SK-N-MC (cell line): ENCODE measurements at regions not wholly inside any gene's neighbourhood (a gene's known extent, or its start where the extent isn't known, plus 50 kb on each side); places are given as distances from the start of the nearest gene placed in this dataset.

Experiments
- DNase-seq: peaks from one replicate; pipeline ENCODE4 v3.0.0-alpha.2; 2011; ENCODE audit warnings: low read depth, low spot score
- H3K27ac ChIP-seq: fragments of 200-600 bp; sonication (generic); 2 replicates; pipeline ENCODE4 v1.5.1; 2016; ENCODE audit warnings: mixed run types
- H3K36me3 ChIP-seq: fragments of 200-600 bp; sonication (generic); 2 replicates; pipeline ENCODE4 v1.6.1; 2017; ENCODE audit warnings: antibody characterized with exemption, low read length, mixed read lengths; ENCODE audit not compliant: insufficient read depth
- H3K4me3 ChIP-seq: fragments of 200-600 bp; sonication (generic); 2 replicates; pipeline ENCODE4 v1.5.1; 2016
- H3K9ac ChIP-seq: fragments of 200-600 bp; sonication (generic); 2 replicates; pipeline ENCODE4 v1.8.0; 2017; ENCODE audit warnings: mixed run types, mixed read lengths; ENCODE audit not compliant: insufficient read length
- H3K9me3 ChIP-seq: fragments of 200-600 bp; sonication (generic); 2 replicates; pipeline ENCODE4 v1.6.1; 2017; ENCODE audit warnings: low read depth, mild to moderate bottlenecking, antibody characterized with exemption, low read length, moderate library complexity, mixed read lengths
- EZH2 ChIP-seq: fragments of 200-600 bp; sonication (generic); IDR thresholded peaks from one replicate; pipeline ENCODE4 v1.6.1; 2017; ENCODE audit warnings: antibody characterized with exemption
- FOXP2 ChIP-seq: optimal IDR thresholded peaks from 2 replicates; pipeline ENCODE3; 2011; ENCODE audit warnings: mild to moderate bottlenecking, moderate library complexity; ENCODE audit not compliant: insufficient read depth; ENCODE audit errors: extremely low read length, control extremely low read depth
- POLR2AphosphoS5 ChIP-seq: IDR thresholded peaks from 2 replicates; pipeline ENCODE4 v1.6.1; 2012; ENCODE audit warnings: mild to moderate bottlenecking, low read depth, low read length, borderline replicate concordance

DNA sequence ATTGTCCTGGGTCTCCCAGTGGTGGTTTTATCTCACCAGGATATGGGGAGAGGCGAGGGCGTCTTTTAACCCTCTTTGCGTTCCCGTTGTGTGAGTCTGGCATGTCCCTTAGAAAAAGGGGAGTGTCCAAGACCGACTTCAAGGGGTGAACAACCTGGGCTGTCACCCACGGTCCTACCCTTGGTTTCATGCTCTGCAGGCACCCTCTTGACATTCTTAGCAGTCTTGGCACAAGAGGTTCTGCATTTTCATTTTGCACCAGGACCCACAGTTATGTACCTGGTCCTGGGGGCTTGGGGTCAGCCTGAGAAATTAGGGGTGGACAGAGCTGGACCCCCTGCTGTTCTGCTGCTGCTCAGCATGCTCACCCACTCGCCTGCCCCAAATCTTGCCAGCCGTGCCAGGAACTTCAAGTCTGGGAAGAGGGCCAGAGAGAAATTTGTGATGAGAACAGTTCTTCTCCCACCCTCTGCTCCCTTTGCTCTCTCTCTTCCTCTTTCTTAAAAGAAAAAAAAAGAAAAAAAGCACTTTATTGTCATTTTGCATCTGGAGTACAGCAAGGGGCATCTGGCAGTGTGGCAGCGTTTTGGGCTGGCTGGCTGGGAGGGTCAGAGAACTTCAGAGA is 471.2 kb downstream of the MIAT start:
- no peak overlapping the region for H3K9ac ChIP-seq
- DNase-seq: no peak
- TF ChIP-seq EZH2 (no peak), POLR2AphosphoS5 (no peak), FOXP2 (no peak)
- H3K9me3 ChIP-seq: no peaks in the 10 kb centered on the region
- H3K36me3 ChIP-seq: no peaks in the 10 kb centered on the region
- no peak overlapping the region for H3K27ac ChIP-seq
- H3K4me3 ChIP-seq: no peak overlapping the region

DNA sequence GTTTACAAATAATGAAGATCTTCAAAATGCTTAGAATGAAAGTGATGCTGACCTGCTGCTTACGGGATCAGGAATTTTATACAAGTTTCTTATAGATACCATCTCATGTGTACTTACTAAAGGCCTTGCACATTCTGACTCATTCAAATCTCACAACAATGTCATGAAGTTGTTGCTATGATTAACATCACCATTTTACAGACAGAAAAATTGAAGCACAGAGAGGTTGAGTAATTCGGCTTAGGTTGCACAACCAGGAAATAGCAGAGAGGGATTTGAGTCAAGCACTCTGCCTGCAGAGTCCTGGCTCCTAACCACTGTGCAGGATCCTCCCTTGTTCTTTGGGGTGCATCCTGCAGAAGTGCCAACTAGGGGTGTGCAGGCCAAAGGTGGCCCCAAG is 471.9 kb downstream of the MIAT start:
- no peak for TF ChIP-seq FOXP2
- no peak for TF ChIP-seq POLR2AphosphoS5
- TF ChIP-seq EZH2: no peak
- Histone ChIP-seq H3K4me3 (no peak overlapping the region), H3K36me3 (no peaks in the 10 kb centered on the region), H3K9me3 (no peaks in the 10 kb centered on the region), H3K9ac (no peak overlapping the region), H3K27ac (no peak overlapping the region)
- no peak for DNase-seq

DNA sequence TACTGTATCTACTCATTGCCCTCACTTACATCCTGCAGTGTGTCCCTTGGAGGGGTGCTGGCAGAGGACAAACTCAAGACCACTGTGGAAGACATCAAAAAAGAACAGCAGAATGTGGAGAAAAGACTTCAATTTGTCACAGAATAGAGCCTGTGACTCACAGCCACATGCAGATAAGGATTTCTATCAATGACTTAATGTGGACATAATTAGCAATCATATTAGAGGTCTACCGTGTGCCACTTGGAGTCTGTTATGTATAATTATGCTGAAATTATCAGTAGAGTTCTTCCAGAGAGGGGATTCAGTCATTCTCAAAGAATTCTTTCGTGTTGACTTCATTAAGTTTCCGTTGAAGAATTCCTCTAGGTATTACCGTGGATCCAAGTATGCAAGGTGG is 473.5 kb downstream of the MIAT start:
- H3K27ac ChIP-seq: no peak overlapping the region
- H3K4me3 ChIP-seq: no peak overlapping the region
- no peak for DNase-seq
- no peak for TF ChIP-seq FOXP2
- TF ChIP-seq POLR2AphosphoS5: no peak
- TF ChIP-seq EZH2: no peak
- H3K36me3 ChIP-seq: no peaks in the 10 kb centered on the region
- no peaks in the 10 kb centered on the region for H3K9me3 ChIP-seq
- no peak overlapping the region for H3K9ac ChIP-seq

DNA sequence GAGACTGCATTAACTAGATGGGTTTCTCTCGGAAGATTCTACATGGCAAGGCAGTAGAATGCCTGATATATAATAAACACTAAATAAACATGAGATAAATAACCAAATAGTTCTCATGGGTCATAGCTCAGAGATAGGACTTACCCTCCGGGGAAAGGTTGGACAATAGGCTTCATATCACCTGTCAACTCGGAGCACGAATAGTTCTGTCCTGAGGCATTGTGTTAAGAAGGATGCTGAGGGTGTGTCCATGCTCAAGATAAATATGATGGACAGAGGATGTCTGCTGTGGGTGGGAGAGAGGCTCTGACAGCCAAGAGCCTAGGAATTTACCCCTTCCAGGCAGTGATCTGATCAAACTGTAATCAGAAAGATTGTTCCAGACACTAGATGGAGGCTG is 474.0 kb downstream of the MIAT start:
- no peak overlapping the region for H3K27ac ChIP-seq
- no peak overlapping the region for H3K4me3 ChIP-seq
- no peaks in the 10 kb centered on the region for H3K9me3 ChIP-seq
- no peak for DNase-seq
- H3K36me3 ChIP-seq: no peaks in the 10 kb centered on the region
- TF ChIP-seq POLR2AphosphoS5 (no peak), EZH2 (no peak), FOXP2 (no peak)
- no peak overlapping the region for H3K9ac ChIP-seq

DNA sequence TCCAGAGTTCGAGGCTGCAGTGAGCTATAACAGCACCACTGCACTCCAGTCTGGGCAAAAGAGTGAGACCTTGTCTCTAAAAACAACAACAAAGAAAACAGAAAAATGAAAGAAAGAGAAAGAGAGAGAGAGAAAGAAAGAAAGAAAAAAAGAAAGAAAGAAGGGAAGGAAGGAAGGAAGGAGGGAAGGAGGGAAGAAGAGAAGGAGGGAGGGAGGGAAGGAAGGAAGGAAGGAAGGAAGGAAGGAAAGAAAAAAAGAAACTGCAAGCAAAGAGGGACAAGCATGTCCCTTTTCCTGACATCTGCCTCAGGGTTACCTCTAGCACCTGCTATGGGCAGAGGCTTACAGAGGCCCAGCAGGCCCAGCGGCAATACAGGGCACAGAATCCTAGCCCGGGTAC is 475.0 kb downstream of the MIAT start:
- TF ChIP-seq POLR2AphosphoS5 (no peak), EZH2 (no peak), FOXP2 (no peak)
- no peak overlapping the region for H3K9ac ChIP-seq
- no peaks in the 10 kb centered on the region for H3K9me3 ChIP-seq
- H3K27ac ChIP-seq: no peak overlapping the region
- no peaks in the 10 kb centered on the region for H3K36me3 ChIP-seq
- H3K4me3 ChIP-seq: no peak overlapping the region
- no peak for DNase-seq

DNA sequence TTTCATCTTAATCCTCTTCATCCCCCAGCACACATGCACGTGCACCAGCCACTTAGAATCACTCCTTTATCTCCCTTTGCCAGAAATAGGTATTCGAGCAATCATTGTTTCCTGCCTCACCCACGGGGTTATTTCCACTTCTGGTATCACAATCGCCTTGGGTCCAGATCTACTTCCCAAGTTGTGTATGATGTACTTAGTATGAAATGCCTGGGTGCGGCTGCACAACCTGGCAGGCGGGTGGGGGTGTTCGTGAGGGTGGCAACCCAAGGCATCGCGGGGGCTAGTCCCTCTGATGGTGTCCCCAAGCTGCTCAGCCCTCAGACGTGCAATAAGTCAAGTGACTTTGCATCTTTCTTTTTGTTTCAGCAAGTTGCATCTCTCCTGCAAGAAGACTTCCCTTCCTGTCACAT is 475.6 kb downstream of the MIAT start:
- Histone ChIP-seq H3K4me3 (no peak overlapping the region), H3K9ac (no peak overlapping the region), H3K27ac (no peak overlapping the region), H3K36me3 (no peaks in the 10 kb centered on the region), H3K9me3 (no peaks in the 10 kb centered on the region)
- TF ChIP-seq POLR2AphosphoS5 (no peak), FOXP2 (no peak), EZH2 (no peak)
- DNase-seq: no peak

DNA sequence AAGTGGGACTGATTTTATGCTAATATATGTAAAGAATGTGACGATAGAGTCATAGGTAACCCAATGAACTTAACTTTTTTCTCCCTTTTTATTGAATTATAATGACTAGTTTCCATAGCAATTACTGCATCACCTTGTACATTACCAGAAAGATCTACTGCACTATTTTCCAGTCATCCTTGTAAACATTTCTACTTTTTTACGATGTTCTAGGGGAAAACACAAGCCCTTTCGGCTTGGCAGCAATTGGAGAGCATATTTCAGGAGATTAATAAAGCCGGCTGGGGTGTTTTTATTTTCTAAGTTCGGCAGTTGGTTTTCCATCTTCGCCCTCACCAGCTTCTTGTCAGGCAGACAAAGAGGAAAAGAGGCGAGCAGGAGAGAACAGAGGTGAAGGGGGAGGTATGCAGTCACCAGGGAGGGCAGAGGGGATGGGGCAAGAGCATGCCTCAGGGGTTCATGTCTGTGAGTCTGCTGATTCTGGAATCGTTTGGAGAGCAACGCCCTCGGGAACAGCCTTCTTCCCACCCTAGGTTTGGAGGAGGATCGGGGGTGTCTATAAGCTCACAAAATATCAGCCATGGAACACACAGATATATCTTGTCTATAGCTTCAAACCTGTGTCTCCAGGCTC is 476.4 kb downstream of the MIAT start:
- H3K9me3 ChIP-seq: no peaks in the 10 kb centered on the region
- no peak overlapping the region for H3K9ac ChIP-seq
- H3K27ac ChIP-seq: no peak overlapping the region
- no peak for DNase-seq
- TF ChIP-seq EZH2 (no peak), FOXP2 (no peak), POLR2AphosphoS5 (no peak)
- H3K36me3 ChIP-seq: no peaks in the 10 kb centered on the region
- H3K4me3 ChIP-seq: no peak overlapping the region

DNA sequence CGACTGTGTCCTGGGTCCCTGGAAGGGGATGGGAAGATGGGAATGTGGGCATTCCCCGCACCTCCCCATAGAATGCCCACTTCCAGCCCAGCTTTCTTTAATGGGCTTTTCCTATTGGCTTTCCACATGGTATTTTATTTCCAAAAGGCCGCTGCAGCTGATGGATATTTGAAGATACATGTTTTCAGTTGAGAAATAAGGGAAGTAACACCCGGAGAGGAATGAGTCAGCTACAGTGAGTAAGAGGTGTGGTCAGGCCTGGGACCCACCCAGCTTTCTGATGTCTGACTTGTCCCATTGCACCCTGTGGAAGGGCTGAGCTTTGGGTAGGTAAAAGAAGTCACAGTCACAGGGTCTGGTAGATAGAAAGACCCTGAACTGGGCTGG is 476.9 kb downstream of the MIAT start:
- Histone ChIP-seq H3K9me3 (no peaks in the 10 kb centered on the region), H3K36me3 (no peaks in the 10 kb centered on the region), H3K4me3 (no peak overlapping the region), H3K9ac (no peak overlapping the region), H3K27ac (no peak overlapping the region)
- TF ChIP-seq FOXP2 (no peak), EZH2 (no peak), POLR2AphosphoS5 (no peak)
- no peak for DNase-seq
